ENCODE measurements at regions not wholly inside any gene's neighbourhood (a gene's known extent, or its start where the extent isn't known, plus 50 kb on each side); places are given as distances from the start of the nearest gene placed in this dataset.

DNA sequence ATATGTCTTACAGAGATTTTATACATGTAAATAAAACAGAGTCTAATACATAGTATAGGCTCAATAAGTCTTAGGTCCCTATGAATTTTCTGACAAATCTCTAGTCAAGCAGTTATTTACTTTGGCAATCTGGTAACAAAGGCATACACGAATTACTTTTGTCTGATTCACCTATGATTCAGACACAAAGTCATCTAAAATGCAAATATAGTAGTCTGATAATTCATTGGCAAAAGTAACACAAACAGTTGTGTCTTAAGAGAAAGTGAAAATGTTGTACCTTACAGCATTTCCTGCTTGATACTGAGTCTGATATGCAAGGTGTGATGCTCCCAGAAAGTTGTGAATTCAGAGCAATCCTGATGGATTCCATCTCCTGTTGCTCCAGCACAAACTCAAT lies 209.4 kb upstream of the PRSS1 start:
- POLR2A ChIA-PET (ENCODE audit: low non-redundant PET): no interaction called here
- TF ChIP-seq EZH2 (IDR thresholded peaks at IDR 0.05; ENCODE audit: borderline replicate concordance, low read depth, low read length, poor library complexity, severe bottlenecking): no peak
- TF ChIP-seq, protein P1, sequence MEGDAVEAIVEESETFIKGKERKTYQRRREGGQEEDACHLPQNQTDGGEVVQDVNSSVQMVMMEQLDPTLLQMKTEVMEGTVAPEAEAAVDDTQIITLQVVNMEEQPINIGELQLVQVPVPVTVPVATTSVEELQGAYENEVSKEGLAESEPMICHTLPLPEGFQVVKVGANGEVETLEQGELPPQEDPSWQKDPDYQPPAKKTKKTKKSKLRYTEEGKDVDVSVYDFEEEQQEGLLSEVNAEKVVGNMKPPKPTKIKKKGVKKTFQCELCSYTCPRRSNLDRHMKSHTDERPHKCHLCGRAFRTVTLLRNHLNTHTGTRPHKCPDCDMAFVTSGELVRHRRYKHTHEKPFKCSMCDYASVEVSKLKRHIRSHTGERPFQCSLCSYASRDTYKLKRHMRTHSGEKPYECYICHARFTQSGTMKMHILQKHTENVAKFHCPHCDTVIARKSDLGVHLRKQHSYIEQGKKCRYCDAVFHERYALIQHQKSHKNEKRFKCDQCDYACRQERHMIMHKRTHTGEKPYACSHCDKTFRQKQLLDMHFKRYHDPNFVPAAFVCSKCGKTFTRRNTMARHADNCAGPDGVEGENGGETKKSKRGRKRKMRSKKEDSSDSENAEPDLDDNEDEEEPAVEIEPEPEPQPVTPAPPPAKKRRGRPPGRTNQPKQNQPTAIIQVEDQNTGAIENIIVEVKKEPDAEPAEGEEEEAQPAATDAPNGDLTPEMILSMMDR (conservative IDR thresholded peaks at IDR 0.05; ENCODE audit: low read depth, low read length): no peak

DNA sequence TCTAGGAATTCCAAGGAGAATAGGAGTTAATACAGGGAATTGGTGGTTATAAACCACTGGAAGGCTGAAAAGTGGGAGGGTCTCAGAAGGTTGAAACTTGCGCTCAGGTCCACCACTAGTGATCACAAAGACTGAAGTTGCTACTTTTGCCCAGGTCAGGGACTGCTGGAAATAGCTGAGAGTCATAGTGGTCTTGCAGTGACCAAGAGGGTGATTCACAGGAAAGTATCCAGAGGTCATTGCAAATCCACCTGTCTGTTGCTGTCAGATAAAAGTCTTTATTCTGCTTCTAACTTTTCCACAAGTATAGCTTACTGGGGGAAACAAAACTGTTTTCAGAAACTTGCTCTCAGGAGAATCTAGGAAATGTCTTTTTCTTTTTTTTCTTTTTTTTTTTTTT lies 211.5 kb upstream of the PRSS1 start:
- ChIA-PET POLR2A (ENCODE audit: low non-redundant PET) (no interaction called here), CTCF (no interaction called here)
- intact Hi-C loops (cut with micrococcal nuclease; ENCODE audit: unreplicated experiment): no loop called here
- H3K9me3 ChIP-seq (ENCODE audit: low read depth, low read length, poor library complexity, severe bottlenecking): no peaks in the 10 kb centered on the region
- TF ChIP-seq EZH2 (IDR thresholded peaks at IDR 0.05; ENCODE audit: borderline replicate concordance, low read depth, low read length, poor library complexity, severe bottlenecking): no peak
- TF ChIP-seq, protein P1 (conservative IDR thresholded peaks at IDR 0.05; ENCODE audit: low read depth, low read length): no peak
- no peak overlapping the region for H3K27ac ChIP-seq (ENCODE audit: low read depth, low read length, poor library complexity, severe bottlenecking)
- H3K27me3 ChIP-seq (replicated peaks; ENCODE audit: insufficient read depth, low read depth, low read length, poor library complexity): no peaks in the 10 kb centered on the region
- no TSS peak for BruUV-seq (replicated peaks)
- no peaks in the 10 kb centered on the region for H3K36me3 ChIP-seq (ENCODE audit: insufficient read depth, low read length, poor library complexity, severe bottlenecking)
- H3K4me3 ChIP-seq (ENCODE audit: low read depth, low read length, poor library complexity, severe bottlenecking): no peak overlapping the region
- no peaks in the 10 kb centered on the region for H3K4me1 ChIP-seq (ENCODE audit: insufficient read depth, low read length, poor library complexity, severe bottlenecking)
- no peak for DNase-seq (ENCODE audit: low spot score)

More for the DNA sequence above, 209.4 kb upstream of the PRSS1 start:
- Histone ChIP-seq H3K27ac (ENCODE audit: low read depth, low read length, poor library complexity, severe bottlenecking) (no peak overlapping the region), H3K27me3 (replicated peaks; ENCODE audit: insufficient read depth, low read depth, low read length, poor library complexity) (no peaks in the 10 kb centered on the region), H3K4me3 (ENCODE audit: low read depth, low read length, poor library complexity, severe bottlenecking) (no peak overlapping the region), H3K9me3 (ENCODE audit: low read depth, low read length, poor library complexity, severe bottlenecking) (no peaks in the 10 kb centered on the region), H3K36me3 (ENCODE audit: insufficient read depth, low read length, poor library complexity, severe bottlenecking) (no peaks in the 10 kb centered on the region), H3K4me1 (ENCODE audit: insufficient read depth, low read length, poor library complexity, severe bottlenecking) (no peaks in the 10 kb centered on the region)
- CTCF ChIA-PET: no interaction called here
- intact Hi-C loops (cut with micrococcal nuclease; ENCODE audit: unreplicated experiment): no loop called here
- no peak for DNase-seq (ENCODE audit: low spot score)
- no TSS peak for BruUV-seq (replicated peaks)

DNA sequence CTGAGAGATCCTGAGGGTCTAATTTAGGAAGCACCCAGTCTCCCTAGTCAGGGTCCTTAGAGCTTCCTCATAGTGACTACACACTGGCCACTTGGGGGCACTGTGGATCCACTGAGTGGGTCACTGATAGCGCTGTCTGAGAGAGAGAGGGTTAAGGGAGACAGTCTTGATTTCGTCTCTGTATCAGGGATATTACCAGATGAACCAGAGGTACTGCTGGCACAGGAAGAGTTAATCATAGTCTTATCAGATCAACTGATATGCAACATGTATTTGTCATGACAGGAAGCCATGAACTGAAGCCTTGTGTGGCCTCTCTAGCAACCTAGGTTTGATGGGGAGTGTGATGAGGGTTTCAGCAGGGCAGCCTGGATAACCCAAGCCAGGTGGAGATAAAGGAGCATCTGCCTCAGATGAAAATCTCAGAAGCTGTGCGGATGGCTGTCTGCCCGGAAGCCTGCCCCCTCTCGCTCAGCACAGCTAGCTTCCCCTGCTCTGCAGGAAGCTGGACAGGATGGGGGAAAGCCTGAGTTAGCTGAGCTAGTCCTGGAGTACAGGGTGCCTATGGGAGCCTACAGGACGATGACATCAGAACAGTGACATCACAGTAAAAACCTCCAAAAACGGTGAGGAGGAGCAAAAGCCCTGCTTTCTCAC lies 214.0 kb upstream of the PRSS1 start:
- intact Hi-C loops (cut with micrococcal nuclease; ENCODE audit: unreplicated experiment): loop anchor here (2.0 kb wide), 2 partner anchors 52 to 248 kb away; no protein-coding TSS in a partner anchor
- no TSS peak for BruUV-seq (replicated peaks)
- Histone ChIP-seq H3K27me3 (replicated peaks; ENCODE audit: insufficient read depth, low read depth, low read length, poor library complexity) (peaks cover 21% of the 10 kb centered on the region), H3K9me3 (ENCODE audit: low read depth, low read length, poor library complexity, severe bottlenecking) (no peaks in the 10 kb centered on the region), H3K27ac (ENCODE audit: low read depth, low read length, poor library complexity, severe bottlenecking) (no peak overlapping the region), H3K4me3 (ENCODE audit: low read depth, low read length, poor library complexity, severe bottlenecking) (no peak overlapping the region), H3K4me1 (ENCODE audit: insufficient read depth, low read length, poor library complexity, severe bottlenecking) (no peaks in the 10 kb centered on the region), H3K36me3 (ENCODE audit: insufficient read depth, low read length, poor library complexity, severe bottlenecking) (no peaks in the 10 kb centered on the region)
- ChIA-PET CTCF (interaction anchor here (0.5 to 2.5 kb wide), 8 partner anchors 10 to 276 kb away, joined by 3 to 24 read pairs (median 4); no protein-coding TSS in a partner anchor), POLR2A (ENCODE audit: low non-redundant PET) (no interaction called here)
- TF ChIP-seq EZH2 (IDR thresholded peaks at IDR 0.05; ENCODE audit: borderline replicate concordance, low read depth, low read length, poor library complexity, severe bottlenecking): no peak
- TF ChIP-seq, protein P1 (conservative IDR thresholded peaks at IDR 0.05; ENCODE audit: low read depth, low read length): peak; percentile 84
- peak; percentile 80 for DNase-seq (ENCODE audit: low spot score)
